Endothelial cell of umbilical vein (primary cell): ENCODE measurements at regions not wholly inside any gene's neighbourhood (a gene's known extent, or its start where the extent isn't known, plus 50 kb on each side); places are given as distances from the start of the nearest gene placed in this dataset.

Experiments
- CTCF ChIP-seq, 2 donors: IDR thresholded peaks; 1 replicate in 1 of 2; 2 replicates in 1 of 2; pipeline ENCODE4 v1.5.1; 2011; ENCODE audit warnings: low read length in 2 of 2, mild to moderate bottlenecking in 2 of 2, moderate library complexity in 2 of 2, control low read depth in 1 of 2, inconsistent platforms in 1 of 2, low read depth in 1 of 2; ENCODE audit not compliant: insufficient read depth in 1 of 2; ENCODE audit errors: extremely low read depth in 1 of 2
- EZH2 ChIP-seq: IDR thresholded peaks from 2 replicates; pipeline ENCODE4 v1.6.1; 2012; ENCODE audit warnings: borderline replicate concordance, low read depth, mild to moderate bottlenecking, moderate library complexity, low read length, inconsistent platforms; ENCODE audit not compliant: severe bottlenecking
- FOS ChIP-seq: IDR thresholded peaks from 2 replicates; pipeline ENCODE4 v1.6.1; 2011; ENCODE audit warnings: mild to moderate bottlenecking, low read length, moderate library complexity, borderline replicate concordance; ENCODE audit not compliant: insufficient read depth
- POLR2AphosphoS5 ChIP-seq: IDR thresholded peaks from 2 replicates; pipeline ENCODE4 v1.6.1; 2012; ENCODE audit warnings: low read depth, mild to moderate bottlenecking, control low read depth, low read length, moderate library complexity; ENCODE audit not compliant: insufficient read depth

- TF ChIP-seq CTCF (IDR thresholded peaks at IDR 0.05; ENCODE audit: extremely low read depth in 1 of 2, insufficient read depth in 1 of 2, low read depth in 1 of 2, low read length in 2 of 2), result no peak
- TF ChIP-seq EZH2, result no peak
- TF ChIP-seq FOS, result no peak
- TF ChIP-seq POLR2AphosphoS5, result no peak
These were observed 404.9 kb upstream of the TENM3 start for GRCh38 chr4:181838253-181838652.
